HG02763 (cell line): ENCODE measurements at regions not wholly inside any gene's neighbourhood (a gene's known extent, or its start where the extent isn't known, plus 50 kb on each side); places are given as distances from the start of the nearest gene placed in this dataset.
A peak's percentile ranks its signal among the peaks of the same experiment; 100 is the strongest.

Source experiments
- ATAC-seq: cut with Tn5 transposase; IDR thresholded peaks from one replicate; pipeline ENCODE4 v1.9.1; 2021; ENCODE audit warnings: mild to moderate bottlenecking, moderate library complexity; ENCODE audit not compliant: unreplicated experiment

DNA sequence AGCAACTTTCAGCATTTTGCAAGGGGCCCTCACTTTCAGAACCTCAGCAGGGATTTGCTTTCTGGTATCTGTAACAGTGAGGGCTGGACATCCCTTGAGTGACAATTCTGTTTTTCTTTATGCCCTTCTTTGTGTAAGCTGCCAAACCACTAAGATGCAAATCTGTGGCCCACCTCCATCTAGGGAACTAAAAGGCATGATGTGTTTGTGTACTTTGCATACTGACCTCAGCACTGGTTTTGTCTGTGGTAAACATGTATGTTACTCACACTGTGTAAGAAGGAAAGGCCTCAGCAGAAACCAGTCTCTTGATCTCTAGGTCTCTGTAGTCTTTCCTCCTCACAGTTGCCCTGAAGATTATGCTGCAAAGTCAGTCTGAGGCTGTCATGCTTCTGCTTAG is 396.6 kb upstream of the DYNLRB2 start:
- peak; percentile 98 for ATAC-seq

DNA sequence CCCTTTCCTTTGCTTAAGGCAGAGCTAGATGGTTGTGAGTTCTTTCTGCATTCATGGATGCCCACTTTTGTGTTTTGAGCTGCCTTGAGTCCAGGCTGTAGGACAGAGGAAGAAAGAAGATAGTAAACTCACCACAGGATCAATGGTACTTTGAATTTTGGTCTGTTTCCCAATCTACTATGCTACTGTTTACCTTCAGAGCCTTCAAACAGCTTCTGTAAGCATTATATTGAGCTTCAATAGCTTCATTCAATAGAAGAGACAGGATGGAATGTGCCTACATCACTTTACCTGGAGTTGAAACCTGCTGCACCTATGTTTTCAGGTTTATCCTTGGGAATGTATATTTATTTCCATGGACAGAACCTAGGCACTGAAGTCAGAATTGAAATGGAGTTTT is 397.9 kb upstream of the DYNLRB2 start:
- no peak for ATAC-seq

DNA sequence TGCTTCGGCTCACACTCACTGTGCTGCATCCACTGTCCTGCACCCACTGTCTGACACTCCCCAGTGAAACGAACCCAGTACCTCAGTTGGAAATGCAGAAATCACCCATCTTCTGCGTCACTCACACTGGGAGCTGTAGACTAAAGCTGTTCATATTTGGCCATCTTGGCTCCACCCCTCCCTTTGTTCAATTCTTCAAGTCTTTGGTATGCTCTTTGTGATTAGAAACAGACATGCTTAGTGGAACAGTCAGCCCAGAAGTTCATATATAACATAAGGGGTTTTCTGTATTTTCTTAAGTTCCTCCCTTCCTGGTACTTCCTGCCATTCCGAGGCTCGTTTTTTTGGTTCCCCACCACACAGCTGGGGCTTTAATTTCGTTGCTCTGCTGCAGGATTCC is 398.5 kb upstream of the DYNLRB2 start:
- no peak for ATAC-seq

DNA sequence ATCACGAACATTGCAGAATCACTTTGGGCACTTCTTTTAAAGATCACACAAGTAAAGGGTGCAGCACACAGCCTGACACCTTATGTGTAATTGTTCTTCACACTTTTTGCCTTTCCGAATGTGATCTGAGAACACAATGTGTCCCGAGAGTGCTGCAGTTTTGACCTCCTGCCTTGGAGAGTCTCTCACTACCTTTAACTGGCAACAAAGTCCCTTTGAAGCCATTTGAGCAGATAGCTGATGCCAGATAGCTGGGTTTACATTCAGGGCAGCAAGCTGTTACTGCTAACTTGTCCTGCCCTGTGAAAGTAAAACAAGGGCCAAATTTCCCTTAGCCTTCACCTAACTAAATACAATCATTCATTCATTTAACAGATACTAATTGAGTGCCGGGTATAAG is 411.0 kb upstream of the DYNLRB2 start:
- ATAC-seq, result no peak

DNA sequence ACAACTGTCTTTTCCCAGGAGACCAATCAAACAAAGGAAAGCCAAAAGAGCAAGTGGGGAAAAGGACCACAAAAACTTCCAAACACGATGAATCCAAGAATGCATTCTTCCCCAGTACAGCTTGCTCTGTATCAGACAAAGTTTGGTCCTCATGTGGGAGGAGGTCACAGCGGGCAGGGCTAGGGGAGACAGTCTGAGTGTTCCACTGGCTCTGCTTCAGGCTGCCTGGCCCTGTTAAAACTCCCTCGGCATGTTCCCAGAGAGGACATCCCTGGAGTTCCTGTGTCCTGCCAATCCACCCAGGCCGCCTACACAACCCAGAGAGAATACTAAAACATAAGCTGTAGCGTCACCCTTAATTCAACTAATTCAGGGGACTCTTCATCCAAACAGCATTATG is 415.1 kb upstream of the DYNLRB2 start:
- no peak for ATAC-seq

DNA sequence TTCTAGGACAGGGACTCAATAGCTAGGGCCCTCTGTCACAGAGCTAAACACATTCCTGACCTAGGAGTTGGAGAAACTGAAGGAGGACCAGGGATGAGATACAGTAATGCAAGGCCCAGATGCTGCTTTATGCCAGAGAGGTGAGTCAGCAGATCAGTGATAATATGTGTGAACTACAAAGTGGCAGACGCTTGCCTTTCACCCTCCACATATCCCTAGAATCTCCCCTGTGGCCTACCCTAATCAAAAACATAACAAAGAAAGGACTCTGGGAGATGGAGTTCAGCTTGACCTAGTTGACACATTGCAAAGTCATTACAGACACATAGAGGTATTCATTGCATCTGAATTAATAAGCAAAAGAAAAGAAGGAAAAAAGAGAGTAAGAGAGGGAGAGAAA is 417.6 kb upstream of the DYNLRB2 start:
- no peak for ATAC-seq

DNA sequence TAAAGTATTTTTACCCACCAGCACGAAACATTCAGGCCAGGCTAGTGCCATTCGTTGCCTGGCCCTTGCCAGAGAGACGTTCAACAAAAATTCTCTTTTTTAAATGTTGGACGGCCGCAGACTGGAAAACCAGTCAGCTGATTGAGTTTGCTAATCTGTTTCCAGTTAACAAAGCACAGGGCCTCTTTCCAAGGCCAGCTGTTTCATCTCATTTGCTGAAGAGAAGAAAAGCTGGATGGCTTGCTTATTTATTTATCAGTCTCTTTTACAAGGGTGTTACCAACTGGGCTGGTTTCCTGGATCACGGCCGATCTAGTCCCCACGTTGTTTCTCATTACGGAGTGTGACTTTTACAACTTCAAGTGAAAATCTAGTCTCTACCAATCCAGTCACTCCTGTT is 418.7 kb upstream of the DYNLRB2 start:
- no peak for ATAC-seq

DNA sequence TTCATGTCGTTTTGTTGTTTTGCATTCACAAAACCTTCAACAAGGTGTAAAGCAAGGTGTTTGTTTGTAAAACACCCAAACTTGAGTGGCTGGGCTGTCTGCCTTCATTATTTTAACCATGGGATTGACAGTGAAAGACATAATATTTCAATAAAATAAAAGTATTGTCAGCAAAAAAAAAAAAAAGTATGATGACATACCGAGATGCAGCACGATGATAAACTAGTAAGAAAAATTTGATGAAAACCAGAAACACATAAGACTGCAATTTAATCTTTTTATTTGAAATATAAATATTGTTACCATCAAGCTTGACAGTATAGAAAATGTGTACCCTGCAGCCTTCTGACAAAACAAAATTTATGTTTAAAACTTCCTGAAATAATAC is 419.3 kb upstream of the DYNLRB2 start:
- ATAC-seq, result no peak

DNA sequence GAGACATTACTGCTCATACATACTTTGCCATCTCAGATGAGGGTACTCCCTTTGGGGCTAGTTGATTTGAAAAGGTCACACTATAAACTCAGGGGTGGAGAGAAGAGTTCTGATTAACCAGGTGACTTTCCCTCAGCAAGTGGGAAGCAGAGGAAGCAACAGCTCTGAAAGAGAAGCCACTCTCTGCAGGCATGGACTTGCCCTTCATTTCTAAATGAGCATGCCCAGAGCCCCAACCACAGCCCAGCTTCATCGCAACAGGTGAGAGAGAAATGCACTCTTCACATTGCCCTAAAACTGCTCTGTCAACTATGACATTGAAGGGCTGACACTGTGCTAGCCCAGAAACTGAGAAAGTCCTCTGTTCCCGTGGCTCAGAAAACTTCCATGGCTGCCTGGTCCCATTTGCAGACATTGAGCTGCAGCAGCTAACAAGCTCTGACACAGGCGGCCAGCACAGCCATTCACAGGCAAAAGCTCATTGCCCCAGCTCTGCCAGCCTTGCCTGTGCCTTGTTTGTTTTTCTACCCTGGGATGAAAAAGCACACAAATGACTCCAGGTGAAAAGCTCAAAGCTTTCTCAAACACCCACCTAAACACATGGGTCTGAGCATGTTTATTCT is 419.8 kb upstream of the DYNLRB2 start:
- no peak for ATAC-seq

DNA sequence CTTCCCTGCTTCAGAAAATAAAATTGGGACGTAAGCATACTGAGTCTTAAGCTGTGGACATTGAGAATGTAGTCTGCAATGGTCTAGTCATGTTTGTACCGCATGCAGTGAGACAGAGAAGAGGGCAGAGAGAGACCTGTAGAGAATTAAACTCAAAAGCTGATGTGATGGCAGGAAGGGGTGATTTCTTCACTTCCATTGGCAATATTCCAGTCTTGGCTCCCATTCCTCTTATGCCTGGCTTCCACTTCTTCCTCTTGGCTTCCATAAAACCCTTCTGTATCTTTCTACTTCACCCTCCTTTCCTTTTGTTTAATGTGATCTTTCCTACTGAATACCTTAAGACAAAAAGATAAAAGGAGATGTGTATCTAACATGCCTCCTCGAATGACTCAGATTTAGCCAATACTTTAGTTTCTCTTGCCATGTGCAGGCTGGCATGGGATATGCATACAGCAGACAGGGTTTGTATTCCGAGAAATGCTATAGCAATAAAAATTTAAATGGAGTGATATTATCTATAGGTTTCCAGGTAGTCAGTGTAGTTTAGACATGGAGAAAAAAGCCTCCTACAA is 423.1 kb upstream of the DYNLRB2 start:
- no peak for ATAC-seq

DNA sequence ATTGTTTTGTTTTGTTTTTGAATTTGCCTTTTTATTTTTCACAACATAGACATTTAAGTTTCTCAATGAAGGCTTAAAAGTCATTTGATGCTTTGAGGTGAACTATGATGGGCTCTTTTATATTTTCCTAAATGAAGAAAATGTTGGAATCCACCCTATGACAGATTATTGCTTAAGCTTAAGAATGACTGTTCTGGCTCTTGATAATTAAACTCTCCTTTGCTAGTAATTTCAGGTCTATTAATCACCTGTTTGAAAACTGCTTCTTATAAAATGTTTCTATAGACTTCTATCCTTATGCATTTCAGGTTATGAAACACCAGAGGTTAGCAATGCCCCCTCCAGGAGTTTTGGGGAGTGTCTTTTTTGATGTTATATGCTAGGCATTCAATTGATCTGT is 424.1 kb upstream of the DYNLRB2 start:
- no peak for ATAC-seq

DNA sequence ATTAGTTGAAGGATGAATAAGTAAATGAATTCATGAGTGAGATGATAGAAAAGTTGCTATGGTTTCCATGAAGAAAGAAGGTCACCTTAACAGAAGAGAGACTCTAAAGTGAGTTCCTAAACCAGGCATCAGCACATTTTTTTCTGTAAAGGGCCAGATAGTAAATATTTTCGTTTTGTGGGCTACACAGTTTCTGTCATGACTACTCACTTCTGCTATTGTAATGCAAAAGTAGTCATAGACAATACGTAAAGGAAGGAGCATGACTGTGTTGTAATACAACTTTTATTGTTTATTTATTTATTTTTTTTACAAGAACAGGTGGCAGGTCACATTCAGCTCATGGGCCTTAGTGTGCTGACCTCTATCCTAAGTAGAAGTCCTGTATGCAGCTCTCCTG is 426.1 kb upstream of the DYNLRB2 start:
- no peak for ATAC-seq

DNA sequence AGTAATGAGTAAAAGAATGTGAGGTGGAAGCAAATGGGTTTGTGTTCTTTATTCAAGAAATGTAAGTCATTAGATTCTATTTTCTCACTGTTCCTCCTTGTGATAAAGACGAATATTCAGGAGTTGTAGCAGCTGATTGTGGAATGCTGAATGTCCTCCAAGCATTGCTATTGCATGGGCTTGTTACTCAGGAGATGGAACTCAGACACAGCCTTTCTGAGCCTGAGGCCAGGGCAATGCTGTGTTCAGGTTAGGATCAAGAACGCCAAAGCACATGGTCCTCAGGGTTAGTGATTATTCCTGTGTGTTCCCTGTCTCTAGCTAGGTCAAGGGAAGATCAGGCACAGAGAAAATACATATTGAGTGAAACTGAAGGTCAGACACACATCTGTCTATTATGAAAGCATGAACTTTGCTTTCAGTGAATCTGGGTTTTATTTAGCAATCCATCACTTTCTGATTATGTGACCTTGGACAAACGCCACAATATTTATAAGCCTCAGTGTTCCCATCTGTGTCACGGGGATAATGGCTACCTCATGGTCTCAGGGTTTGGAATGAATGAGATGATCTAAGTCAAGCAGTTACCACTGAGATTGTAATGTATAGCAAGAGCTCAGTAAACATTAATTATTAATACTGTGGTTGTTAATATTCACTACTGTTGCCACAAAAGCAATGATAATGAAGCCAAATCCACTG is 426.8 kb upstream of the DYNLRB2 start:
- ATAC-seq, result no peak

DNA sequence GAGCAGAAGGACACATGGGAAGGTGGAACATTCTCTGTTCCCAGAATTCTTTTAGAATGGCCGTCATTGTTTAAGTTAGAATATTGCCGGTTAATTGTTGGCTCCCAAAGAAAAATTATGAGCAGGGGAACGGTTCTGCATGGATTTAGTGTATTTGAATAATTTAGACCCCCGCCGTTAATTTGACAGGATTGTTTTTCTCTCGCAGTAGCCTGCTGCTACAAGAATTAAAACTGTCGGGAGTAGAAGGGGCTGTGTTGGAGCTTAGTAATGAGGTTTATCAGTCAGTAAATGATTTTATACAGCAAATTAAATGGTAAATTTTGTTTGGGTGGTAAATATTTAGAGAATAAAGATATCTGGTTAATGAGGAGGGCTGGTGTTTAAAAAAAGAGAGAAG is 431.2 kb upstream of the DYNLRB2 start:
- no peak for ATAC-seq

DNA sequence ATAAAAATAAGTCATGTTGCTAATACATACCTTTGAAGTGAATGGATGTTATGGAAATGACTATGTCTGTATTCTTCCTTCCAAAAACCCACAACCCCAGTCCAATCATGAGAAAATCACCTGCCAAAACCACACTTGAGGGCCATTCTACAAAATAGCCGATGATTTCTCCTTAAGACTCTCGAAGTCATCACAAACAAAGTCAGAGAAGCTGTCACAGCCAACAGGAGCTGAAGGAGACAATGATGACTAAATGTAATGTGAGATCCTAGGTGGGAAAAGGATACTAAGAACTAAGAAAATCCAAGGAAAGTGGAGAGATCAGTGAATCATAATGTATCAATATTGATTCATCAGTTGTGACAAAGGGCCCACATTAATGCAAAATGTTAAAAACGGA is 432.9 kb upstream of the DYNLRB2 start:
- no peak for ATAC-seq

DNA sequence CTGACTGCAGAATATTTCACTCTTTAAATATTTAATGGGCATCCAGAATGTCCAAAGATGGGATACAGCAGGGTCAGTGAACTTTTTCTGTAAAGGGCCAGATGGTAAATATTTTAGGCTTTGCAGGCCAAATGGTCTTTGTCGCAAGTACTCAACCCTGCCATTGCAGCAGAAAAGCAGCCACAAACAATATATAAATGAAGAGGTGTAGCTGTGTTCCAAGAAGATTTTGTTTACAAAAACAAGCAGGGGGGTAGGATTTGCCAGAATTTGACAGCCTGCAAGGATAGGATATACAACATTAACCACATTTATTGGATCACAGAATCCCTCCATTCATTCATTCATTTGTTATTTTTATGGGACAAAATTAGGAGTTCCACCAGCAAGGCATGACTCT is 435.0 kb upstream of the DYNLRB2 start:
- ATAC-seq, result no peak

DNA sequence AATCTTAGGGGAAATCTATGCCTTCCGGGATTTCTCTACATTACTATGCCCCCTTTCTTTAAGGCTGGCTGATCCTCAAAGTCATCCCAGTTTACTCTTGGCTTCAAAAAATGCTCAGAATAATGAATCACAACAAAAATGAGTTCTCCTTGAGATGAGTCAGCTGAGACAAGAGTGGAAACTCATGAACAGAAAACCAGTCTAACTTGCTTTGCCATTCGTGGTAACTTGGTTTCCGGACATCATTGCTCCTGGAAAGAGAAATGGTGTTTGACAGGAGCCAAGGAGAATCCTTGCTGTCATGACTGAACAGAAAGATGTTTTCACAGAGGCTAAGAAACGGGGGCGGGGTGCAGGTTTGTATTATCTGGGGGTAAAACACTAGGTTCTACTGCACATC is 435.6 kb upstream of the DYNLRB2 start:
- no peak for ATAC-seq

DNA sequence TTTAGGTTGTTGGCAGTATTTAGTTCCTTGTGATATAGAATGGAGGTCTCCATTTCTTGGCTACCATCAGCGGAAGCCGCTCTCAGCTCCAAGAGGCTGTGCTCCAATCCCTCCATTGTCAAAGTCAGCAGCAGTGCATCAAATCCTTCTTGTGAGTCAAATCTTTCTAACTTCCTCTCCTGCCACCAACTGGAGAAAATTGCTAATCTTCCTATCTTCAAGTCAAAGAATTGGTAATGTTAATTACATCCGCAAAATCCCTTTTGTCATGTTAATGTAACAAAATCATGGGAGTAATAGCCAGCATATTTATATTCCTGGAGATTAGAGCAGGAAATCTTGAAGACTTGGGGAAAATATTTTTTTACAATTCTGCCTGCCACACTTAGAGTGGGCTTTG is 436.4 kb upstream of the DYNLRB2 start:
- ATAC-seq, result no peak

DNA sequence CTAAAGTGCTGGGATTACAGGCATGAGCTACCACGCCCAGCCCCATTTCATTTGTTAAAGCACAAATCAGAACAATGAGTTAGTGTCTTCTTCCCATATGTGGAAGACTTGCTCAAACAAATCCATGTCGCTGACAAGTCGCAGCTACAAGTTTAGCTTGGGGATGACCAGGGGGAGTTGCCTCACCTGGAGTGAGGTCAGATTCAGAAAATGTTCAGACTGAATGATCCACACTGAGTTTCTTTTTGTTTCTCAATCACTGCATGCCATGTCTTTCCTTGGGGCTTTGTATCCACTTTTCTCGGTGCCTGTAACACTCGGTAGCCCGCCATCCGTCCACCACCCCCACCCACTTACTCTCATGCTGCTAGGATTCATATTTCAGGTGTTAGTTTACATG is 437.3 kb upstream of the DYNLRB2 start:
- no peak for ATAC-seq

DNA sequence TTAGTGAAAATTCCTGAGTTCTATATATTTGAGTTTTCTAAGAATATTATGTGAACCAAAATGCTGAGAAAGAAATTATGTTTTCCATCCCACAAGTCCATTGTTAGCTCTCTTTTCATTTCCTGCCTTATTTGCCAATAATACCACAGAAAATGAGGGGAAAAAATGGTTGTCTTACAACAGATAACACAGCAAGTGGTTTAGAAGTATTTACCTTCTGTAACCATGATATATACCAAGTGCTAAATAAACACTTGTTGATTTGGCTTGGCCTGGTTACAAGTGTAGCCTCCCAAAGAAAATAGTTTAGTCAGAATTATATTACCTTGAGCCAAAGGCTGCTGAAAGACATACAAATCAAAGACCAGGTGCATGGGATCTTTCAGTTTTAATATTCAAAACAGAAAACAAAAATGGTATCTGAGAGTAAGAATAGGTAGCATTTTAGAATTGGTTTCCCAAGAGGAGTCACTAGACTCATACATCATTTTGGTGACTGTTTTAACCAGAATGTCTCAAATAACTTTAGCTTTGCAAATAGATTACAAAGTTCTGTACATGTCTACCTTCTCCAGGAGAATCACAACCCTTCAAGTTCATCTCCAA is 439.8 kb upstream of the DYNLRB2 start:
- ATAC-seq, result no peak

DNA sequence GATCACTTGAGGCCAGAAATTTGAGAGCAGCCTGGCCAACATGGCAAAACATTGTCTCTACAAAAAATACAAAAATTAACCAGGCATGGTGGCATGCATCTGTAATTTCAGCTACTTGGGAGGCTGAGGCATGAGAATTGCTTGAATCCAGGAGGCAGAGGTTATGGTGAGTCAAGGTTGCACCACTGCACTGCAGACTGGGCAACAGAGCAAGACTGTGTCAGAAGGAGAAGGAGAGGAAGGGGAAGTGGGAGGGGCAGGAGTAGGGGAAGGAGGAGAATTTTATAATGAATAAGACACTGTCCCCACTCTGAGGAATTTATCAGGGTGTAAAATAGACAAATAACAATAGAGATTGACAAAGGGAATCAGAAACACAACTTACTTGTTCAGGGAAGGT is 440.6 kb upstream of the DYNLRB2 start:
- no peak for ATAC-seq

DNA sequence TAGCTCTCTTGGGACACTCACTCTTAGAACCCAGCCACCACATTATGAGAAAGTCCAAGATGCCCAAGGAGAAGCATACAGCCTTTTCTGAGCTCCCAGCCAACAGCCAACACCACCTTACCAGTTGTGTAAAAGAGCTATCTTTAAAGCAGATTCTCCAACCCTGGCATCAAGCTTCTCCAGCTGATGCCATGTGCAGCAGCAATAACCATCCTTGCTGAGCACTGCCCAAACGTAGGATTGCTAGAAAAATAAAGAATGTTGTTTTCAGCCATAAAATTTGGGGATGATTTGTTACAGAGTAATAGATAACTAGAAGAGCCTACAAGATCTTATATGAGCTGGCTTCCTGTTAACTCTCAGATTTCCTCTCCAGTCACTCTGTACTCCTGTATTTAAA is 443.7 kb upstream of the DYNLRB2 start:
- ATAC-seq, result no peak
